ENCODE measurements at regions not wholly inside any gene's neighbourhood (a gene's known extent, or its start where the extent isn't known, plus 50 kb on each side); places are given as distances from the start of the nearest gene placed in this dataset.
"Not testable (repeated sequence)": the region's sequence is repeated elsewhere in the genome, so short reads cannot be mapped to it uniquely, and the experiment has no call there.

DNA sequence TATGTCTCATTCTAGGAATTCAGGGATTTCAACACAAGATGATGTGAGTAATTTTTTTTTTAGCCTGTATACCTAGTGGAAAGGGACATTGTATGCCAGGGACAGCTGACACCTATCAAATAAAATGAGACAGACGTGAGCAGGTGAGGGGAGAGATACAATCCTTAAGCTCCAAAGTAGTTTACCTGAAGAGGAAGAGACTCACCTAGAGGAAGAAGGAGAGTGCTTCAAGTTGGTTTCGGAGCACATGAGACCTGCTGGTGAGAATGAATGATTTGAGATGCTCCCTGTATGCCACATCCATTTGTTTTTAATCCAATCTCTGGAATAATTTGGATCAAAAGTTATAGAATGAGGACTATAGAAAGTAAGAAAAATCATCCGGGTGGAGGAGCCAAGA is 915.4 kb upstream of the FBXO33 start:
- DNase-seq: no peak

DNA sequence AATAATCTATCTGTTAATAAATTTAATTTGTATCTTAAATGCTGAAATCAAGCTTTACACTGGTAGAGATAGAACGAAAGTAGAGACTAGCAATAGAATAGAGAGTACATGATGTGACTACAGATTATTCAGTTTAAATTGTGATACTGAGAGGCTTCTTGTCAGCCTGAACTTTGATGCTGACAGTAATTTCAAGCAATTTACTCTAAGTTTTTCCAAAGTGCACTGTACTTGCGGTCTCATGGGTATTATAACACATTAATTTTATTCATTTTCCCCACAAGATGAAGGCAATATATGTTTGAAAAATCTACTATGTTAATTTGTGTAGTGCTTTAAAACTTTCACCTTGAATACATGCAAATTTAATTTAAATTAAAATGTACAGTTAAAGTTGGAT is 914.0 kb upstream of the FBXO33 start:
- DNase-seq: no peak

GRCh38 chr14:40345334-40345733 is 913.1 kb upstream of the FBXO33 start:
- DNase-seq: no peak

- DNase-seq: no peak
Measured at GRCh38 chr14:40340708-40341107, 908.5 kb upstream of the FBXO33 start.

DNA sequence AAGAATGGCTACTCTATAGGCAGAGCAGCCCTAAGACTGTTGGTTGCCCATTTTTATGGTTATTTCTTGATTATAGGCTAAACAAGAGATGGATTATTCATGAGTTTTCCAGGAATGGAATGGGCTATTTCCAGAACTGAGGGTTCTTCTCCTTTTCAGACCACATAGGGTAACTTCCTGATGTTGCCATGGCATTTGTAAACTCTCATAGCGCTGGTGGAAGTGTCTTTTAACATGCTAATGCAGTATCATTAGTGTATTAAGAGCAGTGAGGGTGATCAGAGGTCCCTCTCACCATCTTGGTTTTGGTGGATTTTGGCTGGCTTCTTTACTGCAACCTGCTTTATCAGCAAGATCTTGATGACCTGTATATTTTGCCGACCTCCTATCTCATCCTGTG is 904.6 kb upstream of the FBXO33 start:
- DNase-seq: no peak

- not testable (repeated sequence) for DNase-seq
Measured at GRCh38 chr14:40326519-40326918, 894.3 kb upstream of the FBXO33 start.

GRCh38 chr14:40318211-40318719 is 886.0 kb upstream of the FBXO33 start:
- DNase-seq: no peak

- DNase-seq: no peak
Measured at GRCh38 chr14:40317690-40318089, 885.5 kb upstream of the FBXO33 start.

DNA sequence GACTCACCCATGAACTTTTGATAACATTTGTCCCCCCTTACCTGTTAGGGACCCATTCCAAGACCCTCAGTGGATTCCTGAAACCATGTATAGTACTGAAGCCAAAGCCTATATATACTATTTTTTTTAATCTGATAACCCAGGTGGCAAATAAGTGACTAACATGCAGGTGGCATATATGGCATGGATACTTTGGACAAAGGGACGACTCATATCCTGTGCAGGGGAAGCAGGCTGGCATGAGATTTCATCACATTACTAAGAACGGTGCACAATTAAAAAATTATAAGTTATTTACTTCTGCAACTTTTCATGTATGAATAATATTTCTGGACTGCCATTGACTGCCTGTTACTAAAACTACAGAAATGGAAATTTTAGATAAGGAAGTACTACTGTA is 880.1 kb upstream of the FBXO33 start:
- no peak for DNase-seq

DNA sequence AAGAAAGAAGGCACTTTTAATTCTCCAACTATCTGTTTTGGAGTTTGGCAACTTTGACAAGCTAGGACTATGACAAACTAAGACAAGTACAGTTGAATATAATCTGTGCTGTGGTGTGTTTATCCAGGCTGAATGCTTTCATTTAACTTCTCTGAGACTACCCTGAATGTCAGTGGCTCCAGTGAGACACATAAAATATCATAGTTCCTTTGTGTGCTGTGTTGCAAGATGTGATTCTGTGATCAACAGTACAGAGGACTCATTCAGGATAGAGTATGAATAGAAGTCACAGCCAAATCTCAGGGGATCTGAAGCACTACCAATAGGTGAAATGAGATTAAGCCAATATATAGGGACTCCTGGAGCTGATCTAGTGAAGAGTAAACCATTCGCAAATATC is 876.9 kb upstream of the FBXO33 start:
- DNase-seq: no peak

DNA sequence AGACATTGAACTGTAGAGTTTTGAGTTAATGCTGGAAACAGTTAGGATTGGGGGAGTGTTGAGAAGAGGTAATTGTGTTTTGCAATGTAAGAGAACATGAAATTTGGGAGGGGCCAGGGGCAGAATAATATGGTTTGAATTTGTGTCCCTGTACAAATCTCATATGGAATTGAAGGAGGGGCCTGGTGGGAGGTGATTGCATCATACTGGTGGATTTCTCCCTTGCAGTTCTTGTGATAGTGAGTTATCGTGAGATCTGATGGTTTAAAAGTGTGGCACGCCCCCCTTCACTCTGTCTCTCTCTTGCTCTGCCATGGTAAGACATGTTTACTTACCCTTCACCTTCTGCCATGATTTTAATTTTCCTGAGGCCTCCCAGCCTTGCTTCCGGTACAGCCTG is 876.0 kb upstream of the FBXO33 start:
- DNase-seq: no peak

DNA sequence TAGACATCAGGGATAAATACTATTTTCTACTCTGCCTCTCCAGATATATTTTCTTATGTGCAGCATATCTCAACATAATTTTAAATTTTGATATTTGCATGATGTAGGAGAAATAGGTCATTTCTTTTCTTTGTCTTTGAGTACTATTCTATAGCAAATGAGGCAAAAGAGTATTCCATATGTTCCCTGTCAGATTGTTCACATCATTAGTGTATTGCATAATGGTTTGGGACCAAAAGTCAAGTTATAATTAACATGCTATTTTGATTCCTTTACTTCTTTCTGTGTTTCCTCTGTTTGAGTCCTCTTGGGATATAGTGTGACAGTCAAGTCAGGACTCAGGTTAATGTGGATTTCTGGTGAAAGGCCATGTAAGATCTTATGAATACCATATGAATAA is 864.6 kb upstream of the FBXO33 start:
- no peak for DNase-seq

DNA sequence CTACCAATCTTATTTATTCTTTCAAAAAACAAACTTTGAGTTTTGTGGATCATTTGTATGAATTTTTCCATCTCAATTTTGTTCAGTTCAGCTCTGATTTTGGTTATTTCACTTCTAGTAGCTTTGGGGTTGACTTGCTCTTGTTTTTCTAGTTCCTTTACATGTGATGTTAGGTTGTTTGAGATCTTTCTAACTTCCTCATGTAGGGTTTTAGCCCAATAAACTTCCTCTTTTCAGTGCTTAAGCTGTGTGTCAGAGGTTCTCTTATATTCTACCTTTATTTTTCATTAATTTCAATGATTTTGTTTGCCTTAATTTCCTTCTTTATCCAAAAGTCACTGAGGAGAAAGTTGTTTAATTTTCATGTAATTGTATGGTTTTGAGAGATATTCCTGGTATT is 860.4 kb upstream of the FBXO33 start:
- DNase-seq: no peak

GRCh38 chr14:40282196-40282595 is 850.0 kb upstream of the FBXO33 start:
- DNase-seq: no peak

- no peak for DNase-seq
Measured at GRCh38 chr14:40280652-40281051, 848.4 kb upstream of the FBXO33 start.

DNA sequence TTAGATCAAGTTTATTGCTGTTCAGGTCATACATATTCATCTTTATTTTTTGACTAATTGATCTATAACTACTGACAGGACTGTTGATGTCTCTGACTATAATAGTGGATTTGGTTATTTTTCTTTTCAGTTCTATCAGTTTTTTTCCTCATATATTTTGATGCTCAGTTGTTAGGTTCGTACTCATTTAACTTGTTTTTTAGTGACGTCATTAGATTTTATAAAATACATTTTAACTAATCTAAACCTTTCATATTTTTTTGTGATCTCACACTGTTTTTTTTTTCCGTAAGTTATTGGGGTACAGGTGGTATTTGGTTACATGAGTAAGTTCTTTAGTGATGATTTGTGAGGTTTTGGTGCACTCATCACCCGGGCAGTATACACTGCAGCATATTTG is 841.2 kb upstream of the FBXO33 start:
- DNase-seq: no peak

GRCh38 chr14:40271480-40271879 is 839.2 kb upstream of the FBXO33 start:
- no peak for DNase-seq

DNA sequence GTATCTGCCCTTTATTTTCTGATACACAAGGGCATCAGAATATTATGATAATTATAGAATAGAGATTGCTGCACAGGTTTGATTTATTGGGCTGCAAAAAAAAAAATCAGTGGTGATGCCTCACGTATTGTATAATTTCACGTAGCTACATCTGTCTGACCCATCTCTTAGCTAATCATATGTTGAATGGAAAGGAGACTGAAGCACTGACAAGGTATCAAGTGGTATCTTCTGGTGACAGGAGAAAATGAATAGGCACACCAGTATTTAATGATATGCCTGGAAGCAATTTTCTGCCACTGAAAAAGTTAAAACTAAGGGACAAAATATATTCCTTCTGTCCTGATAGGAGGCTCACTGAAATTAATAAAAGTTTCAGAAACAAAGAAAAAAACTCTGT is 837.2 kb upstream of the FBXO33 start:
- DNase-seq: no peak

DNA sequence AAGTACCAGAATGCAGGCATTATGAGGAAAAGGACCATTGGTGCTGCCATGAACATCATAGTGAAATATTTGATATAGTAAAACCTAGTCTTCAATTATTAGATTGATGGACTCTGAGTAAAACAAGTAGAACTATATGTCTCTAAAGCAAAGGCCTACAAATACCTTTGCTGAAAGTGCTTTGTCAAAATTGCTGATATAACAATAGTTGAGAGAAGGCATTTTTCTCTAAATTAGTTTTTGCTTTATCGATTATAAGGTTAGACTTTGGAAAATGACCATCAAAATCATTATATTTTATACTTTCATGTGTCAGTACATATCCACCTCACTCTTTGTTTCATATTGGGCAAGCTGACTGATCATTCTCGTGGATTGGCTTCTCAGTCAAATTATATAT is 836.0 kb upstream of the FBXO33 start:
- no peak for DNase-seq

GRCh38 chr14:40265096-40265495 is 832.9 kb upstream of the FBXO33 start:
- DNase-seq: no peak

- DNase-seq: no peak
Measured at GRCh38 chr14:40252817-40253447, 820.7 kb upstream of the FBXO33 start.

DNA sequence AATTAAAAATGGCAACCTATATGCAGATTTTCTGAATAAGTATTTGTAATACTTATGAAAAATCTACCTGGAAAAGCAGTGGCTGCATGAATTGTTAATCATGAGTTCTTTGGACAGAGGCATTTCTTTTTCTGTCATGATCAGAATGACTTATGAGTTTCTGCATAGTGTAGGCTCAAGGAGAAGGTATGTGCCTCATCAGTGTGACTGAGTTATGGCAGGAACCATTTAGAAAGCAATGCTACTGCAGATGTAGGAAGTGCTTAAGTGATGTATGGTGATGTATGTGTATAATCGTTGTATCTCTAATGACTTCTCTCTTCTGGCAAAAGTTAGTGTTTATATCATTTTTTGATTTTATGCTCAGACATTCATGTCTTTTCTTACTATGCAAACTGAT is 816.4 kb upstream of the FBXO33 start:
- no peak for DNase-seq

DNA sequence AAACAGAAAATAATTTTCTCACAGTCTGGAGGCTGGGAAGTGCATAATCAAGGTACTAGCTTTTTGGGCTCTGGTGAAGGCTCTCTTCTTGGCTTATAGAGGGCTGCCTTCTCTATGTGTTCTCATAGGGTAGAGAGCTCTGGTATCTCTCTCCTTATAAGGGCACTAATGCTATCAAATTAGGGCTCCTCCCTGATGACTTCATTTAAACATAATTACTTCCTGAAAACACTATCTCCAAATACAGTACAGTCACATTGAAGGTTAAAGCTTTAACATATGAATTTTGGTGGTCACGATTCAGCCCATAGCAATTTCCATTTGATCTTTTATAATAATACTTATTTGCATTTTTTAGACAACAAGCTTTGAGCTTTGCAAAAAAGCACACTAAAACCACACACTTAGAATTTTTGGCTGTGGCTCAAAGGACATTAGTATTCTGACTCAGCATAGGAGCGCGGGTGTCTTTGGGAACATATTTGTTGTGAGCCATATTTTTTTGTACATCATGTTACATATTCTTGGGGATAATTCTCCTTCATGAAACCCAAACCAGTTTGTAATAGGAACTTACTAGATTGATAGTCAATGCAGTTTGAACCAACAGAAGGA is 808.1 kb upstream of the FBXO33 start:
- DNase-seq: no peak

GRCh38 chr14:40232302-40232701 is 800.1 kb upstream of the FBXO33 start:
- DNase-seq: no peak

DNA sequence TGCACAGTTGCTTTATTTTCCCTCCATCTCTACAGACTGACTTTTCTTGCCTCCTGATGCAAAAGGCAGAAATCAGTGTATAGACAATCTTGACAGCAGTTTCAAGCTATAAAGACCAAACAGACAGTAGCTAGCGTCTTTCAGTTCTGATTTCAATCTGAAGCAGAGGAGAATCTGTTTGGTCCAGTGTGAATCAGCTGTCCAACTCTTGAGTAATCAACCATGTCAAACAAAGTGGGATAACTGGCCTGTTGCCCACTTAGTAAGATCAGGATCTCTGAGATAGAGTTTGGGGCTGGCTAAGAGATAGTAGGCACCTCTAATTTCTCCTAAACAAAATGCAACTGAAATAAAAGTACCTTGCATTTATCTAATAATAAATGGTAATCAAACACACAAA is 797.4 kb upstream of the FBXO33 start:
- DNase-seq: no peak
